K562 (cell line): ENCODE measurements at regions not wholly inside any gene's neighbourhood (a gene's known extent, or its start where the extent isn't known, plus 50 kb on each side); places are given as distances from the start of the nearest gene placed in this dataset.

Source experiments
- CBFA2T3 ChIP-seq: fragments of 450-650 bp; IDR thresholded peaks from 2 replicates; pipeline ENCODE4 v1.6.1; 2017
- CCNT2 ChIP-seq: IDR thresholded peaks from 2 replicates; pipeline ENCODE4 v1.6.1; 2011; ENCODE audit warnings: borderline replicate concordance, low read depth, mild to moderate bottlenecking, moderate library complexity, mixed read lengths, low read length; ENCODE audit not compliant: insufficient read length; ENCODE audit errors: extremely low read depth
- DMBX1 ChIP-seq: fragments of 250-450 bp; sonication (Bioruptor Pico); IDR thresholded peaks from 2 replicates; pipeline ENCODE4 v1.8.0; 2022; ENCODE audit warnings: inconsistent platforms, mild to moderate bottlenecking, moderate library complexity, borderline replicate concordance
- EHMT2 ChIP-seq: fragments of 450-650 bp; IDR thresholded peaks from 2 replicates; pipeline ENCODE4 v1.6.1; 2018; ENCODE audit warnings: antibody characterized with exemption
- EP300 ChIP-seq: IDR thresholded peaks from 2 replicates; pipeline ENCODE4 v1.6.1; 2012; ENCODE audit warnings: low read length, improper control_type of control experiment
- FUS ChIP-seq: fragments of 200-400 bp; formaldehyde crosslinking; optimal IDR thresholded peaks from 2 replicates; pipeline ENCODE3; 2017; ENCODE audit warnings: low read depth, low read length
- HMG20B ChIP-seq: fragments of 250-450 bp; sonication (Bioruptor Pico); IDR thresholded peaks from 2 replicates; pipeline ENCODE4 v1.5.0; 2021; ENCODE audit warnings: mild to moderate bottlenecking
- IFI16 ChIP-seq: fragments of 250-450 bp; sonication (Bioruptor Pico); IDR thresholded peaks from 2 replicates; pipeline ENCODE4 v2.1.2; 2022; ENCODE audit warnings: mild to moderate bottlenecking, inconsistent platforms
- KDM4B ChIP-seq, 2 experiments: fragments of 450-650 bp in 1 of 2; sonication (generic) in 1 of 2; IDR thresholded peaks; 2 replicates each; pipeline ENCODE4 v1.6.1; 2016 to 2017; ENCODE audit warnings: borderline replicate concordance in 2 of 2, antibody characterized with exemption in 1 of 2, low read depth in 1 of 2, mild to moderate bottlenecking in 1 of 2
- KLF6 ChIP-seq: fragments of 250-450 bp; sonication (Bioruptor Pico); IDR thresholded peaks from 2 replicates; pipeline ENCODE4 v1.4.0; 2020; ENCODE audit warnings: mild to moderate bottlenecking, moderate library complexity, borderline replicate concordance
- MTF1 ChIP-seq: fragments of 250-450 bp; sonication (Bioruptor Pico); IDR thresholded peaks from 2 replicates; pipeline ENCODE4 v1.9.0; 2021; ENCODE audit warnings: moderate library complexity, mild to moderate bottlenecking, inconsistent platforms, borderline replicate concordance
- NCOA6 ChIP-seq: fragments of 450-650 bp; IDR thresholded peaks from 2 replicates; pipeline ENCODE4 v1.6.1; 2017; ENCODE audit warnings: mild to moderate bottlenecking
- NFIC ChIP-seq: fragments of 450-650 bp; IDR thresholded peaks from 2 replicates; pipeline ENCODE4 v1.6.1; 2017; ENCODE audit warnings: mild to moderate bottlenecking, inconsistent platforms
- POLR3G ChIP-seq: IDR thresholded peaks from 2 replicates; pipeline ENCODE4 v1.6.1; 2011; ENCODE audit not compliant: insufficient read length, insufficient replicate concordance; ENCODE audit errors: extremely low read depth
- PYGO2 ChIP-seq: fragments of 450-650 bp; IDR thresholded peaks from 2 replicates; pipeline ENCODE4 v1.6.1; 2016; ENCODE audit warnings: mild to moderate bottlenecking, missing genetic modification characterization, moderate library complexity, missing compliant biosample characterization
- RBM25 ChIP-seq: fragments of 200-400 bp; formaldehyde crosslinking; IDR thresholded peaks from 2 replicates; pipeline ENCODE4 v1.6.1; 2018; ENCODE audit warnings: low read length, low read depth, moderate library complexity; ENCODE audit not compliant: severe bottlenecking
- SMARCA4 ChIP-seq: fragments of 450-650 bp; IDR thresholded peaks from 2 replicates; pipeline ENCODE4 v1.6.1; 2016
- SMARCC2 ChIP-seq: fragments of 450-650 bp; IDR thresholded peaks from 2 replicates; pipeline ENCODE4 v1.6.1; 2017; ENCODE audit warnings: antibody characterized with exemption, moderate library complexity, mild to moderate bottlenecking, low read depth
- SMARCE1 ChIP-seq: fragments of 450-650 bp; IDR thresholded peaks from 2 replicates; pipeline ENCODE4 v1.7.1; 2016; ENCODE audit warnings: mild to moderate bottlenecking
- STAT5B ChIP-seq: fragments of 250-450 bp; sonication (Bioruptor Pico); IDR thresholded peaks from 2 replicates; pipeline ENCODE4 v1.8.0; 2021; ENCODE audit warnings: mild to moderate bottlenecking, inconsistent platforms
- ZNF239 ChIP-seq: fragments of 250-450 bp; sonication (Bioruptor Pico); IDR thresholded peaks from 2 replicates; pipeline ENCODE4 v1.4.0; 2020; ENCODE audit warnings: mild to moderate bottlenecking
- ZNF274 ChIP-seq: IDR thresholded peaks from 2 replicates; pipeline ENCODE4 v1.6.1; 2011; ENCODE audit warnings: low read depth, mild to moderate bottlenecking, low read length, moderate library complexity, borderline replicate concordance
- TF ChIP-seq, protein P1 (sequence below), 2 experiments: IDR thresholded peaks in 1 of 2; conservative IDR thresholded peaks in 1 of 2; 2 replicates each; pipeline ENCODE4 v1.6.1; 2016; ENCODE audit warnings: low read depth in 2 of 2, mild to moderate bottlenecking in 1 of 2, missing compliant biosample characterization in 1 of 2, missing genetic modification characterization in 1 of 2, moderate library complexity in 1 of 2
- TF ChIP-seq, protein P2 (sequence below): sonication (generic); formaldehyde crosslinking; IDR thresholded peaks from 2 replicates; pipeline ENCODE4 v1.8.0; 2022; ENCODE audit warnings: mild to moderate bottlenecking, missing genetic modification reagents, borderline replicate concordance
- TF ChIP-seq, protein P3 (sequence below): sonication (generic); IDR thresholded peaks from 2 replicates; pipeline ENCODE4 v1.6.1; 2016

DNA sequence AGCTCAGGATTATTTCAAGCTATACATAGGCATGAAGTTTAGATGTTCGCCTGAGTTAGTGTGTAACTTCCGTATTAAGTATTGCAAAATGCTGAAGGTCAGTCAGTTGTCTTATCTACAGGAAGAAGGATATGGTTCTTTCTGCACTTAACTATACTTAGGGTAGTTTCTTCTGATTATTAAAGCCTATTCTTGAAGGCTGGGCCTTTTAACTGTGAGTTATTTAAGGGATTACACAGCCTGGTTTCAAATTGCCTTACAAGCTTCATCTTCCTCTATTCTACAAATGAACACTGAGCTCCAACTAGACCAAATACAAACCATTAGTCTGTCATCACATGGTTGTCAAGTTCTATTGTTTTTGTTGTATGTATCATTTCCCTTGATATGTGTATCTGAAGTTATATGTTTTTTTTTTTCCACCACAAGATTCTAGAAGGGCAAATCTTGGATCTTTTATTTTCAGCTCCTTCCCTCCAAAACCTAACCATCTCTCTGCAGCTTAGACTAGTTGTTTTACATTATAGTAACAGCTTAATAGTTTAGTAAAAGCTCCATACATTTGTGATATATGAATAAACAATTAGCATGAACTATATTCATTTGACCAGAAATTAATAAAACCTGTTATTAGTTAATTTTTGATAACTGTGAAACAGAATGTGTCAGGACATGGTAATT is 272.9 kb upstream of the KCNMB2 start (continued):
- TF ChIP-seq, protein P1, sequence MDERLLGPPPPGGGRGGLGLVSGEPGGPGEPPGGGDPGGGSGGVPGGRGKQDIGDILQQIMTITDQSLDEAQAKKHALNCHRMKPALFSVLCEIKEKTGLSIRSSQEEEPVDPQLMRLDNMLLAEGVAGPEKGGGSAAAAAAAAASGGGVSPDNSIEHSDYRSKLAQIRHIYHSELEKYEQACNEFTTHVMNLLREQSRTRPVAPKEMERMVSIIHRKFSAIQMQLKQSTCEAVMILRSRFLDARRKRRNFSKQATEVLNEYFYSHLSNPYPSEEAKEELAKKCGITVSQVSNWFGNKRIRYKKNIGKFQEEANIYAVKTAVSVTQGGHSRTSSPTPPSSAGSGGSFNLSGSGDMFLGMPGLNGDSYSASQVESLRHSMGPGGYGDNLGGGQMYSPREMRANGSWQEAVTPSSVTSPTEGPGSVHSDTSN (CRISPR knock-in tag; IDR thresholded peaks at IDR 0.05; ENCODE audit: low read depth): no peak
- TF ChIP-seq, protein P1 (tag; conservative IDR thresholded peaks at IDR 0.05; ENCODE audit: low read depth): peak; percentile 62; the same call in 1 of the 2 replicates
- no peak for TF ChIP-seq IFI16 (CRISPR knock-in tag)
- TF ChIP-seq DMBX1 (CRISPR knock-in tag): peak; percentile 53; the same call in 1 of the 2 replicates
- peak; percentile 39; the same call in 1 of the 2 replicates for TF ChIP-seq ZNF239 (CRISPR knock-in tag)
- TF ChIP-seq EHMT2: 0 out of 2 replicates have a peak, but pooled peaks have one; percentile 36
- TF ChIP-seq, protein P2, sequence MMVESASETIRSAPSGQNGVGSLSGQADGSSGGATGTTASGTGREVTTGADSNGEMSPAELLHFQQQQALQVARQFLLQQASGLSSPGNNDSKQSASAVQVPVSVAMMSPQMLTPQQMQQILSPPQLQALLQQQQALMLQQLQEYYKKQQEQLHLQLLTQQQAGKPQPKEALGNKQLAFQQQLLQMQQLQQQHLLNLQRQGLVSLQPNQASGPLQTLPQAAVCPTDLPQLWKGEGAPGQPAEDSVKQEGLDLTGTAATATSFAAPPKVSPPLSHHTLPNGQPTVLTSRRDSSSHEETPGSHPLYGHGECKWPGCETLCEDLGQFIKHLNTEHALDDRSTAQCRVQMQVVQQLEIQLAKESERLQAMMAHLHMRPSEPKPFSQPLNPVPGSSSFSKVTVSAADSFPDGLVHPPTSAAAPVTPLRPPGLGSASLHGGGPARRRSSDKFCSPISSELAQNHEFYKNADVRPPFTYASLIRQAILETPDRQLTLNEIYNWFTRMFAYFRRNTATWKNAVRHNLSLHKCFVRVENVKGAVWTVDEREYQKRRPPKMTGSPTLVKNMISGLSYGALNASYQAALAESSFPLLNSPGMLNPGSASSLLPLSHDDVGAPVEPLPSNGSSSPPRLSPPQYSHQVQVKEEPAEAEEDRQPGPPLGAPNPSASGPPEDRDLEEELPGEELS (CRISPR knock-in tag): no peak
- TF ChIP-seq POLR3G: no peak
- TF ChIP-seq, protein P3, sequence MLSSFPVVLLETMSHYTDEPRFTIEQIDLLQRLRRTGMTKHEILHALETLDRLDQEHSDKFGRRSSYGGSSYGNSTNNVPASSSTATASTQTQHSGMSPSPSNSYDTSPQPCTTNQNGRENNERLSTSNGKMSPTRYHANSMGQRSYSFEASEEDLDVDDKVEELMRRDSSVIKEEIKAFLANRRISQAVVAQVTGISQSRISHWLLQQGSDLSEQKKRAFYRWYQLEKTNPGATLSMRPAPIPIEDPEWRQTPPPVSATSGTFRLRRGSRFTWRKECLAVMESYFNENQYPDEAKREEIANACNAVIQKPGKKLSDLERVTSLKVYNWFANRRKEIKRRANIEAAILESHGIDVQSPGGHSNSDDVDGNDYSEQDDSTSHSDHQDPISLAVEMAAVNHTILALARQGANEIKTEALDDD: peak; percentile 82
- no peak for TF ChIP-seq NFIC
- no peak for TF ChIP-seq SMARCC2
- TF ChIP-seq SMARCA4: peak; percentile 45
- TF ChIP-seq KDM4B (IDR thresholded peaks at IDR 0.05; ENCODE audit: borderline replicate concordance in 2 of 2, low read depth in 1 of 2): no peak
- no peak for TF ChIP-seq HMG20B (CRISPR knock-in tag)
- TF ChIP-seq MTF1 (CRISPR knock-in tag): no peak
- no peak for TF ChIP-seq NCOA6
- TF ChIP-seq CCNT2: no peak
- peak; percentile 33; the same call in 1 of the 2 replicates for TF ChIP-seq KLF6 (CRISPR knock-in tag)
- TF ChIP-seq FUS: no peak
- TF ChIP-seq STAT5B: no peak
- TF ChIP-seq RBM25: no peak
- TF ChIP-seq ZNF274: no peak
- peak; percentile 38; the same call in 1 of the 2 replicates for TF ChIP-seq SMARCE1
- peak; percentile 74 for TF ChIP-seq EP300
- no peak for TF ChIP-seq PYGO2
- TF ChIP-seq CBFA2T3: peak; percentile 35; the same call in 1 of the 2 replicates
